GM18870 (cell line): ENCODE measurements at regions not wholly inside any gene's neighbourhood (a gene's known extent, or its start where the extent isn't known, plus 50 kb on each side); places are given as distances from the start of the nearest gene placed in this dataset.

Experiments used
- ATAC-seq: cut with Tn5 transposase; IDR thresholded peaks from one replicate; pipeline ENCODE4 v1.9.1; 2021; ENCODE audit warnings: moderate library complexity; ENCODE audit not compliant: unreplicated experiment

- ATAC-seq = no peak
These were observed 218.2 kb upstream of the FMR1 start for GRCh38 chrX:147693511-147693910.

- no peak for ATAC-seq
These were observed 212.7 kb upstream of the FMR1 start for GRCh38 chrX:147699061-147699460.

DNA sequence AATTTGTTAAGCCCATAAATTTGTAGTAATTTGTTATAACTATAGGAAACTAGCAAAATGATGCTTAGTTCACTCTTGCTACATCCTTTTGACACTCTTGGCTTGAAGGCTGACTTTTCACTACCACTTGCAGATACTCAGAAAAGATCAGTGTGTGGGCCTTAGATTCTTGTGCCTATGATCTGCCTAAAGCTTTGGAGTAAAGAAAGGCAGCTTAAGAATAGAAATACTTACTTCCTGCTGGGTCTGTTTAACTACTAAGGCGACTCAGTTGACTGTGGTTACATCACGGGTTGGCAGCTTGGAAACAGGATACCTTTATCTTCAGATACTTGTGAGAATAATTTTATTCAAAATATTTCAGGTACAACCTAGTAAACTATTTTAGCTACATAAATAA lies 201.4 kb upstream of the FMR1 start:
- no peak for ATAC-seq

DNA sequence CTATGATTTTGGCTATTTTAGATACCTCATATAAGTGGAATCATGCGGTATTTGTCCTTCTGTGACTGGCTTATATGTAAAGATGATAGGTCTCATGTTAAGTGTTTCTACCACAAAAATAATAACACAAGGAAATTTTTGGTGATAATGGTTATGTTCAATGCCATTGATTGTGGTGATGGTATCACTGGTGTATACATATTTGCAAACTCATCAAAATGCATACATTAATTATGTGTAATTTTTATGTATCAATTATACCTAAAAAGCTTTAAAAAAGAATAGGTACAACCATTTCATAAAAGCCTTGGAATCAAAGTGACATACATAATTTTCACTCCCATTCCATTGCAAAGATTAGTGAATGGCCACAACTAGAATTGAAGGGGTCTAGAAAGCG lies 178.3 kb upstream of the FMR1 start:
- no peak for ATAC-seq

- ATAC-seq = no peak
These were observed 176.4 kb upstream of the FMR1 start for GRCh38 chrX:147735364-147735763.

DNA sequence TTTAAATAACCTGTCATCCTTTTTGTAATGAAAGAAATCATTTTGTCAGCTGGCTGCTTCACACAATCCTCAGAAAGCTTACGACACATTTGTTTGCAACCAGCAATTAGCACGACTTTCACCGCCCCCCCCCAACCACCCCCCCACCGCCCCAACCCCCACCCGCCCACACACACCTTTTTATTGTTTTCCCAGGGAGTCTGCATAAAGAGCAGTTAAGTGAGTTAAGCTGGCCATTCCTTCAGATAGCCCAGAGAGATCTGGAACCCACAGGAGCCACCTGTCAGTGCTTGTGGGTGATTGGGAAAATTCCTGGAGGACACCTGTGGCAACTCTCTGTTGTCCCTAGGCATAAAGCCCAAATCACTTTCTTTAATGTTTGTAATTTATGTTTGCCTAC lies 175.7 kb upstream of the FMR1 start:
- no peak for ATAC-seq

DNA sequence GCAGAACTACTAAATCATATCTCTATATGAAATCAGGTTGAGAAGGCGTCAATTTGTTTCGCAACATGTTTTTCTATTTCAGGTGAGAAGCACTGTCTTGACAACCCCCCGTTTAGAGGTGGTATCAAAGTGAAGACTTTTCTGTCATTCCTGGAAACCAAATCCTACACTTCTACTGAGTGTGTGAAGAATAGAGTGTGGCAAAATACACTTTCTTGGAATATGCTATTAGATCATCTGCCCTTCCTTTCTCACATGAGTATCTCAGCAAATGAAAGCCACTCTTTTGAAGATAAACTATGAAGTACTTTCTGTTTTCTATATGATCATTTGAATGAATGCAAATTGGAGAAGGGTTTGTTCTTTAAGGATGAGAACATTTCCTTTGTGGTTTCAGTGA lies 174.0 kb upstream of the FMR1 start:
- no peak for ATAC-seq

GRCh38 chrX:147738265-147738664 lies 173.5 kb upstream of the FMR1 start:
- ATAC-seq = no peak

- no peak for ATAC-seq
These were observed 172.5 kb upstream of the FMR1 start for GRCh38 chrX:147739196-147739595.

DNA sequence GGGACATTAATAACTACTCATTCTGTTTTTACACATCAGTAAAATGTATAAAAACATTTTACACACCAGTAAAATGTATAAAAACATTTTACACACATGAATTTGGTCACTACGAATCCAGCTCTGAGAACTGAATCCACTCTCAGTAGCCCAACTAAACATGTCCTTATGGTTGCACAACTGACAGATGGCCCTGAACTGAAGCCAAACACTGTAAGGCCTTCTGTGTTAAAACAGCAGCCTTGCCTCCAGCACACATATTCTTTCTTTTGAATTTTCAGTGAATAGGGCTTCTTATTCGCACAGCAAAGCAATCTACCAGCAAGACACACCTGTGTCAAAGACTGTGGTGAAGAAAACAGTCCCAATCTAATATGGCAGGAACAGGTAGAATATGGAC lies 169.9 kb upstream of the FMR1 start:
- ATAC-seq = no peak

- no peak for ATAC-seq
These were observed 162.4 kb upstream of the FMR1 start for GRCh38 chrX:147749308-147749707.

DNA sequence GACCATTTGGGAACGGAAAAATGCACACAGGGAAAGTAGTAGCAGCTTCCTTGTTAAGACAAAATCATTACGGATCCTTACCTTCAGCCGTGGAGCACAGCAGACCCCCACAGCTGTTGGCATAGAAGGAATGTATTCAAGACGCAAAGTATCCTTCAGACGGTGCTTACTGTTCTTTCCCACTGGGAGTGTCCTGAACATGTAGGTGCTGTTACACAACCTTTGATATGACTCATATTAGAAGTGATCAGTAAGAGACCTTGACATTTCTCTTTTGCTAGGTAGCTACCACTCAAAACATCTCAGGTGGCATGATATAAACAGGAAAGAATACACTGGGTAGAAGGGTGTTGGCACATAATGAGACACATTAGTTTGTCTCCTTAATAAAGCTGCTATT lies 154.0 kb upstream of the FMR1 start:
- no peak for ATAC-seq

DNA sequence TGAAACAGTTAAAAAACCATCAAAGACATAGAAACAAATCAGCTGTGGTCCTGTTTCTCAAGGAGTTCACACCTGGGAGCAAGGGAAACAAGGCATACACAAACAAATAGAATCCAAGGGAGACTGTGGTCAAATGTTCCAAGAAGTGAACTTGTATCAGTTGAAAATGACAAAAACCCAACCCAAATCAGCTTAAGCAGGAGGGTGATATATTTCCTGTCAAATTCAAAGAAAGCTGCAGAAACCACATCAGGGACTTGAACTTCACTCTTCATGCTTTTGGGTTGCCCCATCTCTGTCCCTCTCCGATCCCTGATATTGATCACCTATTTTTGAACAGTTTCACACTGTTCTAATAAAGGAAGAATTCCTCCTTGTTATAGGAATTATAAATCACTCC lies 148.6 kb upstream of the FMR1 start:
- no peak for ATAC-seq

GRCh38 chrX:147764868-147765267 lies 146.9 kb upstream of the FMR1 start:
- ATAC-seq = no peak

DNA sequence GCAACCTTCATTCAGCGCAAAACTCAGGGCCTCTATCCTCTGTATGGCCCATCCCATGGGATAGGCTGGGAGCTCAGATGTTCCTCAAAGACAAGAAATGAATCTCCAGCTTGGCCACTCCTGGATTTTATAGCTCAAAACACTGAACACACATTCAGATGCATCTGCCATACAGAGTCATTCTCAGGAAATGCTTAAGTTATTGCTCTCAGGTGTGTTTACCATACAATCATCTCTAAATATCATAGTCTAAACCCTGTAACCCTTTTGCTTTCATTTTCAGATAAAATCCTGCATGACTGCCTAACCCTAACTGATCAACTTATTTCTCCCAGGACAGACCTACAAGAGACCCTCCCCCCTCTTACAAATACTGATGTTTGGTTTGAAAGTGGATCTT lies 140.9 kb upstream of the FMR1 start:
- no peak for ATAC-seq

- no peak for ATAC-seq
These were observed 134.7 kb upstream of the FMR1 start for GRCh38 chrX:147776988-147777387.

- no peak for ATAC-seq
These were observed 132.5 kb upstream of the FMR1 start for GRCh38 chrX:147779173-147779572.

- ATAC-seq = no peak
These were observed 129.9 kb upstream of the FMR1 start for GRCh38 chrX:147781844-147782243.

GRCh38 chrX:147788641-147789350 lies 122.9 kb upstream of the FMR1 start:
- no peak for ATAC-seq

DNA sequence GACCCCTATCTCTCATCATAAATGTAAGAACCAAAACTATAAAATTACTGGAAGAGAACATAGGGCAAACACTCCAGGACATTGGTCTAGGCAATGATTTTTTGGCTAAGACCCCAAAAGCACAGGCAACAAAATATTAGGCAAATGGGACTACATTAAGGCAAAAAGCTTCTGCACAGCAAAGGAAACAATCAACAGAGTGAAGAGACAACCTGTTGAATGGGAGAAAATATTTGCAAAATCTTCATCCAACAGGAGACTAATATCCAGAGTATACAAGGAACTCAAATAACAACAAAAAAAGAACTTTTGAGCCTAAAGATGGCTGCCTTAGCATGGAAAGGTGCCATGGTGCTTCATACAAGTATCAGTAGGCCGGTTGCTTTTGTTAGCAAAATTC lies 111.1 kb upstream of the FMR1 start:
- ATAC-seq = no peak

GRCh38 chrX:147803948-147804347 lies 107.8 kb upstream of the FMR1 start:
- peak; percentile 81 for ATAC-seq

GRCh38 chrX:147811803-147812202 lies 99.9 kb upstream of the FMR1 start:
- no peak for ATAC-seq

GRCh38 chrX:147827070-147827469 lies 84.6 kb upstream of the FMR1 start:
- no peak for ATAC-seq
